WTC11 (cell line): ENCODE measurements at regions not wholly inside any gene's neighbourhood (a gene's known extent, or its start where the extent isn't known, plus 50 kb on each side); places are given as distances from the start of the nearest gene placed in this dataset.

Source experiments
- ATAC-seq: fragments of 200-7000 bp; cut with Tn5 transposase; 2 replicates; pipeline ENCODE4 v1.10.0; 2021; ENCODE audit warnings: mild to moderate bottlenecking, moderate library complexity
- CTCF ChIA-PET: fragments of 300-600 bp; sonication (Branson Sonifier 250); formaldehyde crosslinking; loops from one replicate; lab custom pipeline; 2021; ENCODE audit warnings: antibody characterized with exemption; lab: Charles Lee
- POLR2A ChIA-PET: fragments of 350-600 bp; sonication (Branson Sonifier 250); formaldehyde crosslinking; loops from one replicate; lab custom pipeline; 2021; ENCODE audit warnings: antibody characterized with exemption; lab: Charles Lee
- DNase-seq: peaks from one replicate; pipeline ENCODE4 v3.0.0; 2021; ENCODE audit warnings: low spot score
- H3K27ac Mint-ChIP-seq: 2 replicates; pipeline ENCODE4 v1.8.0; 2021; ENCODE audit warnings: mixed read lengths
- H3K27me3 Mint-ChIP-seq: 2 replicates; pipeline ENCODE4 v1.8.0; 2021; ENCODE audit warnings: low read depth, mild to moderate bottlenecking, moderate library complexity, mixed read lengths
- H3K36me3 Mint-ChIP-seq: 2 replicates; pipeline ENCODE4 v1.8.0; 2021; ENCODE audit warnings: mixed read lengths
- H3K4me1 Mint-ChIP-seq: 2 replicates; pipeline ENCODE4 v1.8.0; 2022; ENCODE audit warnings: mixed read lengths
- H3K4me3 Mint-ChIP-seq: 2 replicates; pipeline ENCODE4 v1.8.0; 2021; ENCODE audit warnings: mild to moderate bottlenecking, moderate library complexity, mixed read lengths
- H3K9me3 Mint-ChIP-seq: 2 replicates; pipeline ENCODE4 v1.8.0; 2021; ENCODE audit warnings: mixed read lengths
- FOXJ3 ChIP-seq: sonication (generic); formaldehyde crosslinking; IDR thresholded peaks from 2 replicates; pipeline ENCODE4 v1.9.0; 2021; ENCODE audit warnings: missing genetic modification reagents, mild to moderate bottlenecking, borderline replicate concordance
- FOXK1 ChIP-seq: sonication (generic); formaldehyde crosslinking; IDR thresholded peaks from 2 replicates; pipeline ENCODE4 v1.8.0; 2022; ENCODE audit warnings: mild to moderate bottlenecking, moderate library complexity, missing genetic modification reagents
- GRHL2 ChIP-seq: fragments of 250-450 bp; sonication (Bioruptor Pico); IDR thresholded peaks from 2 replicates; pipeline ENCODE4 v1.8.0; 2022; ENCODE audit warnings: mild to moderate bottlenecking, moderate library complexity; ENCODE audit not compliant: insufficient replicate concordance, severe bottlenecking
- GTF2I ChIP-seq: fragments of 250-450 bp; sonication (Bioruptor Pico); conservative IDR thresholded peaks from 2 replicates; pipeline ENCODE4 v1.4.0; 2021; ENCODE audit warnings: mild to moderate bottlenecking
- JAZF1 ChIP-seq: fragments of 250-450 bp; sonication (Bioruptor Pico); IDR thresholded peaks from 2 replicates; pipeline ENCODE4 v1.9.0; 2021; ENCODE audit warnings: moderate library complexity, mild to moderate bottlenecking, inconsistent platforms
- JUN ChIP-seq: sonication (generic); formaldehyde crosslinking; IDR thresholded peaks from 2 replicates; pipeline ENCODE4 v1.8.0; 2023; ENCODE audit warnings: mild to moderate bottlenecking, missing genetic modification reagents
- MXD4 ChIP-seq: fragments of 250-450 bp; sonication (Bioruptor Pico); IDR thresholded peaks from 2 replicates; pipeline ENCODE4 v1.8.0; 2021; ENCODE audit warnings: mild to moderate bottlenecking, moderate library complexity, borderline replicate concordance
- MYBL2 ChIP-seq: sonication (generic); formaldehyde crosslinking; IDR thresholded peaks from 2 replicates; pipeline ENCODE4 v1.8.1; 2023; ENCODE audit warnings: mild to moderate bottlenecking, moderate library complexity, missing genetic modification reagents
- NFE2L1 ChIP-seq: sonication (generic); formaldehyde crosslinking; IDR thresholded peaks from 2 replicates; pipeline ENCODE4 v1.8.1; 2023; ENCODE audit warnings: missing genetic modification reagents
- NR1H2 ChIP-seq: sonication (generic); formaldehyde crosslinking; IDR thresholded peaks from 2 replicates; pipeline ENCODE4 v1.9.0; 2021; ENCODE audit warnings: mild to moderate bottlenecking, moderate library complexity, missing genetic modification reagents
- OVOL2 ChIP-seq: fragments of 250-450 bp; sonication (Bioruptor Pico); IDR thresholded peaks from 2 replicates; pipeline ENCODE4 v1.9.0; 2021; ENCODE audit warnings: mild to moderate bottlenecking, borderline replicate concordance
- PRRX2 ChIP-seq: fragments of 250-450 bp; sonication (Bioruptor Pico); IDR thresholded peaks from 2 replicates; pipeline ENCODE4 v1.8.0; 2021; ENCODE audit warnings: mild to moderate bottlenecking
- ZNF232 ChIP-seq: sonication (generic); formaldehyde crosslinking; IDR thresholded peaks from 2 replicates; pipeline ENCODE4 v1.8.0; 2022; ENCODE audit warnings: mild to moderate bottlenecking, missing genetic modification reagents
- TF ChIP-seq, protein P1 (sequence below): sonication (generic); formaldehyde crosslinking; IDR thresholded peaks from 2 replicates; pipeline ENCODE4 v1.8.1; 2023; ENCODE audit warnings: mild to moderate bottlenecking, missing genetic modification reagents
- TF ChIP-seq, protein P2 (sequence below): sonication (generic); formaldehyde crosslinking; IDR thresholded peaks from 2 replicates; pipeline ENCODE4 v1.8.1; 2023; ENCODE audit warnings: mild to moderate bottlenecking, moderate library complexity, missing genetic modification reagents
- TF ChIP-seq, protein P3 (sequence below): sonication (generic); formaldehyde crosslinking; IDR thresholded peaks from 2 replicates; pipeline ENCODE4 v1.8.1; 2022; ENCODE audit warnings: low read depth, missing genetic modification reagents, borderline replicate concordance
- TF ChIP-seq, protein P4 (sequence below): fragments of 250-450 bp; sonication (Bioruptor Pico); IDR thresholded peaks from 2 replicates; pipeline ENCODE4 v1.9.0; 2021; ENCODE audit warnings: mild to moderate bottlenecking
- TF ChIP-seq, protein P5 (sequence below): fragments of 250-450 bp; sonication (Bioruptor Pico); conservative IDR thresholded peaks from 2 replicates; pipeline ENCODE4 v1.9.0; 2021; ENCODE audit warnings: mild to moderate bottlenecking
- TF ChIP-seq, protein P6 (sequence below): sonication (generic); formaldehyde crosslinking; IDR thresholded peaks from 2 replicates; pipeline ENCODE4 v1.8.1; 2022; ENCODE audit warnings: low read depth, mild to moderate bottlenecking, moderate library complexity, missing genetic modification reagents, borderline replicate concordance

DNA sequence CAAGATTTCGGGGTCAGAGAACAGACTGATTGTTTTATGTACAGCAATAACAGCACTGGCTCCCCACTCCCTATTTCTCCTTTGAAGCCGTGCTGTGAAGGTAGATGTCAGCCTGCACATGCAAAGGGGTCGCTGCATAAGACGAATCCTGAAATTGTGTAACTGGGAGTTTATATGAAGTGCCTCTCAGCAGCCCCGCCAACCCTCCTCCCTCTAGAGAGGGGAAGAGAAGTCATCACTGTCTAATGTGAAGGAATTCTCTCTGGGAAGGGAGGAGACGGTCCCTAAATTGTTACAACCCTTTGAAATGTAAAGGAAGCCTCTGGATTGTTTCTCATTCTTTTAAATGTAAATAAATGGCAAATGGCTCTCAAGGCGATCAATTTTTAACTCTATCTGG, 545.3 kb downstream of the PLA2G4A start:
- Mint-ChIP-seq H3K27ac (no peak overlapping the region), H3K27me3 (no peaks in the 10 kb centered on the region; the same call in none of the 2 replicates), H3K4me1 (peaks cover 37% of the 10 kb centered on the region), H3K9me3 (no peaks in the 10 kb centered on the region)
- ChIA-PET POLR2A (no interaction called here), CTCF (no interaction called here)
- no peak for DNase-seq
- TF ChIP-seq MYBL2 (CRISPR knock-in tag) (no peak), FOXJ3 (no peak), GRHL2 (CRISPR knock-in tag) (no peak), NFE2L1 (CRISPR knock-in tag) (no peak), FOXK1 (CRISPR knock-in tag) (no peak)
- TF ChIP-seq, protein P1, sequence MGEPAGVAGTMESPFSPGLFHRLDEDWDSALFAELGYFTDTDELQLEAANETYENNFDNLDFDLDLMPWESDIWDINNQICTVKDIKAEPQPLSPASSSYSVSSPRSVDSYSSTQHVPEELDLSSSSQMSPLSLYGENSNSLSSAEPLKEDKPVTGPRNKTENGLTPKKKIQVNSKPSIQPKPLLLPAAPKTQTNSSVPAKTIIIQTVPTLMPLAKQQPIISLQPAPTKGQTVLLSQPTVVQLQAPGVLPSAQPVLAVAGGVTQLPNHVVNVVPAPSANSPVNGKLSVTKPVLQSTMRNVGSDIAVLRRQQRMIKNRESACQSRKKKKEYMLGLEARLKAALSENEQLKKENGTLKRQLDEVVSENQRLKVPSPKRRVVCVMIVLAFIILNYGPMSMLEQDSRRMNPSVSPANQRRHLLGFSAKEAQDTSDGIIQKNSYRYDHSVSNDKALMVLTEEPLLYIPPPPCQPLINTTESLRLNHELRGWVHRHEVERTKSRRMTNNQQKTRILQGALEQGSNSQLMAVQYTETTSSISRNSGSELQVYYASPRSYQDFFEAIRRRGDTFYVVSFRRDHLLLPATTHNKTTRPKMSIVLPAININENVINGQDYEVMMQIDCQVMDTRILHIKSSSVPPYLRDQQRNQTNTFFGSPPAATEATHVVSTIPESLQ (CRISPR knock-in tag): no peak
- TF ChIP-seq, protein P2, sequence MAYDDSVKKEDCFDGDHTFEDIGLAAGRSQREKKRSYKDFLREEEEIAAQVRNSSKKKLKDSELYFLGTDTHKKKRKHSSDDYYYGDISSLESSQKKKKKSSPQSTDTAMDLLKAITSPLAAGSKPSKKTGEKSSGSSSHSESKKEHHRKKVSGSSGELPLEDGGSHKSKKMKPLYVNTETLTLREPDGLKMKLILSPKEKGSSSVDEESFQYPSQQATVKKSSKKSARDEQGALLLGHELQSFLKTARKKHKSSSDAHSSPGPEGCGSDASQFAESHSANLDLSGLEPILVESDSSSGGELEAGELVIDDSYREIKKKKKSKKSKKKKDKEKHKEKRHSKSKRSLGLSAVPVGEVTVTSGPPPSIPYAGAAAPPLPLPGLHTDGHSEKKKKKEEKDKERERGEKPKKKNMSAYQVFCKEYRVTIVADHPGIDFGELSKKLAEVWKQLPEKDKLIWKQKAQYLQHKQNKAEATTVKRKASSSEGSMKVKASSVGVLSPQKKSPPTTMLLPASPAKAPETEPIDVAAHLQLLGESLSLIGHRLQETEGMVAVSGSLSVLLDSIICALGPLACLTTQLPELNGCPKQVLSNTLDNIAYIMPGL (CRISPR knock-in tag): no peak
- TF ChIP-seq, protein P3, sequence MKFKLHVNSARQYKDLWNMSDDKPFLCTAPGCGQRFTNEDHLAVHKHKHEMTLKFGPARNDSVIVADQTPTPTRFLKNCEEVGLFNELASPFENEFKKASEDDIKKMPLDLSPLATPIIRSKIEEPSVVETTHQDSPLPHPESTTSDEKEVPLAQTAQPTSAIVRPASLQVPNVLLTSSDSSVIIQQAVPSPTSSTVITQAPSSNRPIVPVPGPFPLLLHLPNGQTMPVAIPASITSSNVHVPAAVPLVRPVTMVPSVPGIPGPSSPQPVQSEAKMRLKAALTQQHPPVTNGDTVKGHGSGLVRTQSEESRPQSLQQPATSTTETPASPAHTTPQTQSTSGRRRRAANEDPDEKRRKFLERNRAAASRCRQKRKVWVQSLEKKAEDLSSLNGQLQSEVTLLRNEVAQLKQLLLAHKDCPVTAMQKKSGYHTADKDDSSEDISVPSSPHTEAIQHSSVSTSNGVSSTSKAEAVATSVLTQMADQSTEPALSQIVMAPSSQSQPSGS (CRISPR knock-in tag): no peak
- TF ChIP-seq, protein P4, sequence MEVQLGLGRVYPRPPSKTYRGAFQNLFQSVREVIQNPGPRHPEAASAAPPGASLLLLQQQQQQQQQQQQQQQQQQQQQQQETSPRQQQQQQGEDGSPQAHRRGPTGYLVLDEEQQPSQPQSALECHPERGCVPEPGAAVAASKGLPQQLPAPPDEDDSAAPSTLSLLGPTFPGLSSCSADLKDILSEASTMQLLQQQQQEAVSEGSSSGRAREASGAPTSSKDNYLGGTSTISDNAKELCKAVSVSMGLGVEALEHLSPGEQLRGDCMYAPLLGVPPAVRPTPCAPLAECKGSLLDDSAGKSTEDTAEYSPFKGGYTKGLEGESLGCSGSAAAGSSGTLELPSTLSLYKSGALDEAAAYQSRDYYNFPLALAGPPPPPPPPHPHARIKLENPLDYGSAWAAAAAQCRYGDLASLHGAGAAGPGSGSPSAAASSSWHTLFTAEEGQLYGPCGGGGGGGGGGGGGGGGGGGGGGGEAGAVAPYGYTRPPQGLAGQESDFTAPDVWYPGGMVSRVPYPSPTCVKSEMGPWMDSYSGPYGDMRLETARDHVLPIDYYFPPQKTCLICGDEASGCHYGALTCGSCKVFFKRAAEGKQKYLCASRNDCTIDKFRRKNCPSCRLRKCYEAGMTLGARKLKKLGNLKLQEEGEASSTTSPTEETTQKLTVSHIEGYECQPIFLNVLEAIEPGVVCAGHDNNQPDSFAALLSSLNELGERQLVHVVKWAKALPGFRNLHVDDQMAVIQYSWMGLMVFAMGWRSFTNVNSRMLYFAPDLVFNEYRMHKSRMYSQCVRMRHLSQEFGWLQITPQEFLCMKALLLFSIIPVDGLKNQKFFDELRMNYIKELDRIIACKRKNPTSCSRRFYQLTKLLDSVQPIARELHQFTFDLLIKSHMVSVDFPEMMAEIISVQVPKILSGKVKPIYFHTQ: no peak
- TF ChIP-seq, all 79 proteins: peak for 0
- peak; percentile 73 for ATAC-seq
- H3K4me3 Mint-ChIP-seq: peak overlapping the region; percentile 12; the same call in 1 of the 2 replicates
- no peaks in the 10 kb centered on the region for H3K36me3 Mint-ChIP-seq

DNA sequence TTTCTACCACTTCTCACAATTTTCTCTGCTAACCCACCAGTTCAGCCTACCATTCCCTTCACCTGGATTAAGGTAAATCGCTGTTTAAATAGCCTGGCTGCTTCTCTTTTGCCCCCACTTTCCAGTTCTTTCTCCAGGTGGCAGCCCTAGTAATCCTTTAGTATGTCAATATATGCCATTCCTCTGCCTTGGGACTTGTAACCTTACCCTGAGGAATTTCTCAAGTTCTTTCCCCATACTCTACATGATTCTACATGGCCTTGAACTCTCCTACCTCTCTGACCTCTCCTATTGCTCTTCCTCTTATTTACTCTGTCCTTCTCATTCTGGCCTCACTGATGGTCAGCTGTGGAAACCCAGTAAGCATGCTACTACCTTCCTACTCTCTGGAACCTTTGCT, 546.0 kb downstream of the PLA2G4A start:
- ChIA-PET CTCF (no interaction called here), POLR2A (no interaction called here)
- Mint-ChIP-seq H3K4me3 (no peak overlapping the region; the same call in 1 of the 2 replicates), H3K27me3 (no peaks in the 10 kb centered on the region; the same call in none of the 2 replicates), H3K27ac (peak overlapping the region; percentile 11; the same call in 1 of the 2 replicates), H3K4me1 (peaks cover 43% of the 10 kb centered on the region), H3K9me3 (no peaks in the 10 kb centered on the region), H3K36me3 (no peaks in the 10 kb centered on the region)
- no peak for TF ChIP-seq OVOL2 (CRISPR knock-in tag)
- TF ChIP-seq PRRX2 (CRISPR knock-in tag): no peak
- TF ChIP-seq MYBL2 (CRISPR knock-in tag): no peak
- no peak for TF ChIP-seq NR1H2 (CRISPR knock-in tag)
- TF ChIP-seq ZNF232 (CRISPR knock-in tag): no peak
- TF ChIP-seq JAZF1 (CRISPR knock-in tag): no peak
- TF ChIP-seq, protein P3 (CRISPR knock-in tag): no peak
- TF ChIP-seq, protein P5, sequence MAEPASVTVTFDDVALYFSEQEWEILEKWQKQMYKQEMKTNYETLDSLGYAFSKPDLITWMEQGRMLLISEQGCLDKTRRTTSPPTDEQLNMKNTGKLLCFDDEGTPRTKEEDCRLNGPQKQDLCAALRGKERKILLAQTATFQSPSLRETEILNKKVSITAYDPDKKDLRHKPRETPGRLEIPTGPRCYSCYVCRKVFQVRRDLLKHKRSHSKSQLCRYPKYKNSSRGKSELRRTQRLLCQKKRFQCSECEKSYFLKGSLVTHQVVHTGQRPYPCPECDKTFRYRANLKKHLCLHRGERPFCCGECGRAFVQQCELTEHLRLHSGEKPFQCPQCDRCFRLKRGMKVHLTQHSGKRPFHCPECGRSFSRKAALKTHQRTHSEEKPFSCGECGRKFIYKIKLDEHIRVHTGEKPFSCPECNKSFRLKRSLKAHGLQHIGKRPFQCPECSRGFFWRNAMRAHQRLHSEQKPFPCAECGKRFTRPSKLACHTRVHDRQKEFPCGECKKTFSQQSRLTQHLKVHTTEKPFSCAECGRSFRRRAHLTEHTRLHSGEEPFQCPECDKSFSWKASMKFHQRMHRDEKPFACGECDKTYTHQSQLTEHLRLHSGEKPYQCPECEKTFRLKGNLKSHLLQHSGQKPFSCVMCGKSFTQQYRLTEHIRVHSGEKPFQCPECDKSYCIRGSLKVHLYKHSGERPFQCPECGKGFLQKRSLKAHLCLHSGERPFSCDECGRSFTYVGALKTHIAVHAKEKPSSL: no peak
- no peak for TF ChIP-seq JUN (CRISPR knock-in tag)
- TF ChIP-seq GTF2I (CRISPR knock-in tag): no peak
- TF ChIP-seq MXD4 (CRISPR knock-in tag): no peak
- no peak for TF ChIP-seq NFE2L1 (CRISPR knock-in tag)
- TF ChIP-seq, protein P6, sequence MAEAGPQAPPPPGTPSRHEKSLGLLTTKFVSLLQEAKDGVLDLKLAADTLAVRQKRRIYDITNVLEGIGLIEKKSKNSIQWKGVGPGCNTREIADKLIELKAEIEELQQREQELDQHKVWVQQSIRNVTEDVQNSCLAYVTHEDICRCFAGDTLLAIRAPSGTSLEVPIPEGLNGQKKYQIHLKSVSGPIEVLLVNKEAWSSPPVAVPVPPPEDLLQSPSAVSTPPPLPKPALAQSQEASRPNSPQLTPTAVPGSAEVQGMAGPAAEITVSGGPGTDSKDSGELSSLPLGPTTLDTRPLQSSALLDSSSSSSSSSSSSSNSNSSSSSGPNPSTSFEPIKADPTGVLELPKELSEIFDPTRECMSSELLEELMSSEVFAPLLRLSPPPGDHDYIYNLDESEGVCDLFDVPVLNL (CRISPR knock-in tag): no peak
- ATAC-seq (peak; percentile 82), DNase-seq (no peak)
